ENCODE measurements at regions not wholly inside any gene's neighbourhood (a gene's known extent, or its start where the extent isn't known, plus 50 kb on each side); places are given as distances from the start of the nearest gene placed in this dataset.

DNA sequence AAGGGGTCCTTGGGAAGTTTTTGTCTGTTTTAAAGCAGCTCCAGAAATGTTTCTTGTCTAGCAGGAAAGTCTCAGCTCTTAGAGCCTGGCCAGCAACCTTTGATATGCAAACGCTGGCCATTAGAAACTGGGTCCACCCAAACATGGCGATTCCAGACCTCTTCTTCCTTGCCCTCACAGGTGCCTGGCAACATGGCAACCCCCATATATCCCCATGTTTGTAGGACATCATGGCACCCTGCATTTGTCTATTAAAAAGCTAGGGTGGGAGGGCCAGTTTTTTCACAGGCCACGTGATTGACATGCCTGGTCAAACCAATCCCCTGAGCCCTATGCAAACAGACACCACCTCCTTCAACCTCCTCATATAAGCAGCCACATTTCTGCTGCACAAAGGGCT lies 848.7 kb upstream of the FOXG1 start:
- DNase-seq (no peak), ATAC-seq (no peak)
- intact Hi-C loops (cut with DNase I), result no loop called here

DNA sequence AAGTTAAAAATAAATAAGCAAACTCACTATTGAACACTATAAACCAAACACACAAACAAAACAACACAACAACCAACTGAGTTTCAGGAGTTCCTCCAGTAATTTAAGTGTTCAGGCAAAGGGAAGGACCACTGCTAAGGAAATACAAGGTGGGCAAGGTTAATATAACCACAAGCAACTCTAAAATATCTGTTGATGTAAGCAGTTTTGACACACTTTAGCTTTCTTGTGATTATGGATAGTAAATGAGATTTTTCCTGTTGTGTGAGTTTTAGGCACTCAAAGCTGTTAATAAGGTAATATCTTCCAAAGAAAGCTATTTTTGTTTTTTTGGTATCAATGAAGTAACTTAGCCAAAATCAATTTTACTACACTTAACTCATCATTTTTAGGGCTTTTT lies 839.1 kb upstream of the FOXG1 start:
- ATAC-seq, result no peak
- intact Hi-C loops (cut with DNase I), result no loop called here
- no peak for DNase-seq

DNA sequence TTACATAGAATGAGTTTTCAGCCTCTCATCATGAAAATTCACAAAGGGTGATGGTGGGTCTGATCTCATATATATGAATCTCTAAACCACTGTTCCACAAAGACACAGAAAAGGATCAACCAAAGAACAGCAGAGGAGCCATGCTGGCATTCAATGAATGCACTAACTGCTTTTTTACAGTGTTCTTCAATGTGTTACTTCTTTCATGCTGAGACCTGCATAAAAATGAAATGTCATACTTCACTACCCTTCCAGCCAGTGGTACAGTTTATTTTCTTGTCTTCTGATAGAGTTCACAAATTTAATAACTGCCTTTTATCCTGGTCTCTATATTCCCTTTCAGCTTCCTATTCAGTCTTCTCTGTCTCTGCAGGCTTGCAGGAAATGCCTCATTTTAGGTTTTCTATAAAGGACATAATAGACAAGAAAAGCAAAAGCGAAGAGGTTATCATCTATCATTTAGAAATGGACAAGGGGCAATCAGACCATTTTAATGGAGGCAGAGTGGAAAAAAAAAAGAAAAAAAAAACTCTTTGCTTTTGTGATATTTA lies 836.7 kb upstream of the FOXG1 start:
- intact Hi-C loops (cut with DNase I), result no loop called here
- ATAC-seq, result no peak

DNA sequence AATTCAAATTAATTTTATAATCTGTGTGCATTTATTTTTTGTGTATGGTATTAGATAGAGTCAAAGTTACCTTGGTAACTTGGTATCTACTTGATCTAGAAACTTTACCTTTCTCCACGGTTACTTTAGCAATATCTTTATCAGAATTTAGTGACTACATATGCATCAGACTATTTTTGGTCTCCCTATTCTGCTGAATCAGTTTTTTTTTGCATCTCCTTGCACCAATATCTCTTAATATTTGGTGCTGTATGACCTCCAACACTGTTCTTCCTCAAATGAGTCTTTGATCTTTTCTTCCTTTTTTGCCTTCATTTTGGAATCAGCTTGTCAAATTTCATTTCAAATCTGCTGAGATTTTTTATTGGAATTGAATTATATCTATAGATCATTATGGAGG lies 828.2 kb upstream of the FOXG1 start:
- ATAC-seq (no peak), DNase-seq (no peak)
- intact Hi-C loops (cut with DNase I), result no loop called here

More for the DNA sequence above, 836.7 kb upstream of the FOXG1 start:
- DNase-seq, result no peak

DNA sequence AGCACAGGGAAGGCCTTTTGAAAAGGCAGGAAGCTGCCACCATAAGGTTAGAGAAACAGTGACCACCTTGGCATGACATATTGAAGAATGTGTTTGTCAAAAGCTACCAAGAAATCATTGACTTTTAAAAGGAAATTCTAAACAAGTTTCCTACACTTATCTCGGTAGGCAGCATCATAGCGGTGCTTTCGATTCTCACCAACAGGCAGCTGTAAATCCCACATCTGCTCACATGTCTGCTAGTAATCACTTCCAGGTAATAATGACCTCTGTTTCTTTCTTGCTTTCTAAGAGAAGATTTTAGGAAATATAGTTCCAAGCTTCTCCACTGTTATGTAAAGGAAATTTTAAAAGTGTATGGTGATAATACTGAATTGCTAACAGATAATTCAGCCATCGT lies 821.1 kb upstream of the FOXG1 start:
- no peak for ATAC-seq
- intact Hi-C loops (cut with DNase I), result no loop called here
- DNase-seq, result no peak

DNA sequence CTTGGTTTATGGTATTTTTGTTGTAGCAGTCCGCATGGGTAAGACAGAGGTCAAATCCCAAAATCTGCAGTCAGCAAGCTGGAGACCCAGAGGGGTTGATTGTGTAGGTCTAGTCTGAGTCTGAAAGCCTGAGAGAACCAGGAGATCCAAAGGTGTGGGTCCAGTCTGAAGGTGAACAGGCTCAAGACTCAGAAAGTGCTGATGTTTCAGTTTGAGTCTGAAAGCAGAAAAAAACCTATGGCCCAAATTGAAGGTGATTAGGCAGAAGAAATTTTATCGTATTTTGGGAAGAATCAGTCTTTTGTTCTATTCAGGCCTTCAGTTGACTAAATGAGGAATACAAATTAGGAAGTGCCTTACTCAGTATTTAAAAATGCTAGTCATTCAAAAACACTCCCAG lies 807.8 kb upstream of the FOXG1 start:
- DNase-seq (no peak), ATAC-seq (no peak)
- intact Hi-C loops (cut with DNase I), result no loop called here

DNA sequence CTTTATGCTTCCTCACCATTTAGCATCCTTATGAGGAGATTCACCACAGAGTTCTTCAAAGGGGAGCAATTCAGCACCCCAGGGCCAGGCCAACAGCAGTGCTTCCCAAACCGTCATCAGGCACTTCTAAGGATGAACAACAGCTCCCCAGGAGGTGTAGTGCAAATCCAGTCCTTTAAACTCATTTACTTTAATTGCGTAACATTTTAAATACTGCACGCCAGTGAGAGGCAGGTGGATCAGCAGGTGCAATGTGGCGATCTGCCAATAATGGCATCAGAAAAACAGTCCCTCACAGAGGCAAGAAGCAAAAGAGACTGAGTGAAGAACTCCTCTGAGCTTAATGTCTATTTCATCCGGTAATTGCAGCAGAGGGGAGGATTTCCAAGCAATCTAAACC lies 770.9 kb upstream of the FOXG1 start:
- DNase-seq (no peak), ATAC-seq (no peak)
- intact Hi-C loops (cut with DNase I), result no loop called here

DNA sequence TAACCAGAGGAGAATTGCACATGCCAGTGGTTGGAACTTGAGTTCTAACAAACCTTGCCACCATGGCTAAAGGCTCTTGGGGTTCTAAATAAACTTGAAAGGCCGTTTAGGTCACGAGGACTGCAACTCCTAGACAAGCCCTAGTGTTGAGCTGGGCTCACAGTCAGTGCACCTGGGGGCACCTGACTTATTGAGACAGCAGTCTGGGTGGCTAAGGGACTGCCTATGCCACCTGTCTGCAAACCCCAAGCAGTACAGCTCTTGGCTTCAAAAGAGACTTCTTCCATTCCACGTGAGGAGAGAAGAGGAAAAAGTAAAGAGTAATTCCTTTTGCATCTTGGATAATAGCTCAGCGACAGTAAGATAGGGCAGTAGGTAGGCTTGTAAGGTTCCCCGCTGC lies 765.6 kb upstream of the FOXG1 start:
- ATAC-seq, result no peak
- intact Hi-C loops (cut with DNase I), result no loop called here
- no peak for DNase-seq

DNA sequence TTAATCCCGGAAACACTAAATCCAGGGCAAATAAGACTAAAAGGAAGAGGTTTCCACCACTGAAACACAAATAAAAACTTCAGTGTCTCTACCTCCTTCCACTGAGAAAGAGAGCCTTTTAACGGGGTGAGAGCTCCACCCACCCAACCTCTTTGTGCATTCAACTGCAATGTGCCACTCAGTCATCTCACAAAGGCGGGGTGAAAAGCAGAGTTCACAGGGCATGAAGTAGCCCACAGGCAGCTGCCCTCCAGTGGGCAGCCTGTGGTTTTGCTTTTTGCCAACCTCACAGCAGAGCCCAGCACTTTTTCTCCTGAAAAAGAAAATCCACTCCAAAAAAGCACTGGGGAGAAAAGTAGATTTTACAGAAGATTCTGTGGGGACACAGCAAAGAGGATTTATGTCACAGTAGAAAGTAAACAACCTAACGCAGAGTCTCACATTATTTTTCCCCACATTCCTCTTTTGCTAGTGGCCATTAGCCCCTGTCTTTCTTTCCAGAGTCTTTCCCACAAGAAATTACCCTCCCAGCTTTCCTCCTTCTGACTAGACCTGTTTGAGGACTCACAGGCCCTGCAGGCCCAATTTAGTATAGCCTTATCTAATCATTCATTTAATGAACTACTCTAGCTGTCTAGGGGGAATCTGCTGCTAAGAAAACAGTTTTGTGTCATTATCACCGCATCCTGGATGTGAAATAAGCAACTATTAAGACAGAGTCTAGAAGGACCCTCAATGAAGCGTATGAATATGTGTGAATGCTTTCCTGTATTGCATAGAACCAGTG lies 753.8 kb upstream of the FOXG1 start:
- DNase-seq (no peak), ATAC-seq (no peak)
- intact Hi-C loops (cut with DNase I), result no loop called here

DNA sequence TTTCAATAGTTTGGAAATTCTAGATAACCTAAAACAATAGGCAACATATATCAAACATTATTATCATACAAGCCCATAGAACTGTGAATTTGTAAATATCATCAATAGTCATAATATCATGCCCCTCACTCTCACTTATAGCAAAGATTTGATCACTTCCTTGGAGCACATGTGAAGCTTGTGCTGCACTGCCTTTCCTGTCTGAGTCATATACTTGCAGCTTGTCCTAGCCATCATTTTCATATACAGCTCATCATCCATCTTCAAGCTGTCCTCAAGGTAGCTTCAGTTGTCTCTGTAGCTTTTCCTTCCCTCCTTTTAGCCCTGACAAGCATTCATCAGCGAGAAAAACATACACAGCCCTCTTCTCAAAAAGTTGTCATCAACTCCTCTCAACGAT lies 746.5 kb upstream of the FOXG1 start:
- intact Hi-C loops (cut with DNase I), result no loop called here

DNA sequence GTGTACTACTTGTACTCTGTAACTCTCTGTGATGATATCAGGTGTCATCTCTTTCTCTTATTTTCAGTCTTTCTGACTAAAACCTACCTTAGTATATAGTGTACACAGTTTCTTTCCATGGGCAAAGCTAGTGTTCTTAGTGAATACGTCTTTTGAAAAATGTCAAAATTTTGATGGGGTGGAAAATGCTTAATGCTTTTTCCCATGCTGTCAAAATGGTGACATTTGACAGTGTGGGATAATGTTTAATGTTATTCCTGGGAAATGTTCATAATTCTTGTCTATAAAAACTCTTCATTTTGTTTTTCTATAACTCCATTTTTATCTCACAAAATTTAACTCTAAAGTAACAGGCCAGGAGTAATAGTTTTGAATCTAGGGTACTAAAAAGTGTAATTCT lies 742.7 kb upstream of the FOXG1 start:
- intact Hi-C loops (cut with DNase I), result no loop called here
- DNase-seq (no peak), ATAC-seq (no peak)

More for the DNA sequence above, 746.5 kb upstream of the FOXG1 start:
- ATAC-seq, result no peak
- DNase-seq, result no peak

DNA sequence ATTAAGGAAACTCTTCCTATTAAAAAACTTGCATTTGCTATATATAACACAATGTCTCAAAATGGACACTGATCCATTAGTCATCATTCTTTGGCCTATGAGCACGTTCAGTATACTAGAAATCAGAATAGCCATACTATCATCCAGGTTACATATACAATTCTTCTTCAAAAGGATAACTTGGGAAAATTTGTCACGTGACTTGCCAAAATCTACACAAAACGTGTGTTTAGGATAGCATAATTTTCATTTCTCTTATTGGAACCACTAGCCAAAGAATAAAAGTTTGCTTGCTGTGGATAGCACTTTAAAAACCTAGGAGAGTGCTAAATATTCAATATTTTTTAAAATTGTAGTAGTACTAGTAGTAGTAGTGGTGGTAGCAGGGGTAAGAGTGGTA lies 714.3 kb upstream of the FOXG1 start:
- intact Hi-C loops (cut with DNase I), result no loop called here
- no peak for DNase-seq
- no peak for ATAC-seq

DNA sequence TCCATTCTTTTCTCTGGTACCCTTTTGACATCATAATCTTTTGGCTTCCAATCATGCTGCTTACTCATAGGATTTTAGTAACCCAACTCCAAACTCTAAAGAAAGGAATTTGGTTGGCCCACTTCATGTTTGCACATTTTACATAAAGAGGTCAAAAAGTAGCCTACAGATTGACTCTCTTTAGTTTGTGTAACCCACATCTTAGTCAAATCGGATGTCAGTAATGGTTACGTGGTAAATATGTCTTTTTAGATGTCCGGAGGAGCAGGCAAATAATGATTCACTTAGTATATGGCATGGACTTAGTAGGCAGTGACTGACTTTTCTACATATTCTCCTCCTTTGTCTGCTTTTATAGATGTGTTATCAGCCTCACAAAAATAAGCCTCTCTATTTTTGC lies 711.6 kb upstream of the FOXG1 start:
- DNase-seq (no peak), ATAC-seq (no peak)
- intact Hi-C loops (cut with DNase I), result no loop called here

DNA sequence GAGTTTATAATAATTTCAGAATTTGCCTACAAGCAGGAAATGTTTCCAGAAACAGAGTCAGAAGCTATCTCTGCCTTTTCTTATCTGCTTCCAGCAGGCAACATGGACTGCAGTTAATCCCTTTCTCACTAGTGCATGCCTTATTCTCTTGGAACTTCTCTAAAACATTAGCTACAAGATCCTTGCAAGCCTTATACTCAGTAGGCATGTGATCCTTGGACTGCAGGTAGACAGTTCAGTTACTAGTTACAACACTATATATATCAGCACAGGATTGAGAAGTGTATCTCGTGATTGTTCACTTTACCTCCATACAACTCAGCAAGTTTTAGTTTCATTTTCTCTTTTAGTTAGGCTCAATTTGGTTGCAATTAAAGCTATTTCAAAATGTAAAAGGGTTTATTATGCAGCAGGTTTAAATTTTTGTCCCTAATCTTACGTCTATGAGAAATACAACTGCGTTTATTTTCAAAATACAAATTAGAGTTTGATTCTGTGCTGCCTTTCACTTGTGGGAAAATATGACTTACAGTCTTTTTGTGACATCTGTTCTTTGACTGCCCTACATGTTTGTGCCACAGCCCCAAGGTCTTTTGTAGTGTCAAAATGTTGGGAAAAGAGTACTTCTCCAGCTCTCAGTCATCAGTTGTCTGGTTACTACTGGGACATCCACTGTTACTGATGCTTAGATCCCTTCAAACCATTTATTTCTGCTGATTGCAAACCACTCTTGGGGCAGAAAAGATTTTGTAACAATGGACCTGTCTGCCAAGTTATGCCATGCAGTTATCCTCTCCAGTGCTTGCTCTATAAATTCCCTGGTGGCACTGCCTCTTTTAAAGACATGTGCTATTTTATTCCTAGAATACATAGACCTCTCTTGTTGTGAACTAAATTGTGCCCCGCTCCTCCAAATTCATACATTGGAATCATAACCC lies 709.0 kb upstream of the FOXG1 start:
- DNase-seq (no peak), ATAC-seq (no peak)
- intact Hi-C loops (cut with DNase I), result no loop called here

DNA sequence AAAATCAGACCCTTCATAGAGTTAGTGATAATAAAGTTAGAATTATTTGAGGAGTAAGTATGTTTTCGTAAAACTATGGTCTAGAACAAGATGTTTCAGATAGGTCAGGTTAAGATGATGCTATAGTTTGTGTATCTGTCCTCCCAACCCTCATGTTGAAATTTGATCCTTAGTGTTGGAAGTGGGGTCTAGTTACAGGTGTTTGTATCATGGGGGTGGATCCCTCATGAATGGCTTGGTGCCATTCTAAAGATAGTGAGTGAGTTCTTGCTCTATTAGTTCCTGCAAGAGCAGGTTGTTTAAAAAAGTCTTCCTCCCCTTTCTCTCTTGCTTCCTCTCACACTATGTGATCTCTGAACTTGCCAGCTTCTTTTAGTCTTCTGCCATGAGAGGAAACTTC lies 707.3 kb upstream of the FOXG1 start:
- ATAC-seq (no peak), DNase-seq (no peak)
- intact Hi-C loops (cut with DNase I), result no loop called here

DNA sequence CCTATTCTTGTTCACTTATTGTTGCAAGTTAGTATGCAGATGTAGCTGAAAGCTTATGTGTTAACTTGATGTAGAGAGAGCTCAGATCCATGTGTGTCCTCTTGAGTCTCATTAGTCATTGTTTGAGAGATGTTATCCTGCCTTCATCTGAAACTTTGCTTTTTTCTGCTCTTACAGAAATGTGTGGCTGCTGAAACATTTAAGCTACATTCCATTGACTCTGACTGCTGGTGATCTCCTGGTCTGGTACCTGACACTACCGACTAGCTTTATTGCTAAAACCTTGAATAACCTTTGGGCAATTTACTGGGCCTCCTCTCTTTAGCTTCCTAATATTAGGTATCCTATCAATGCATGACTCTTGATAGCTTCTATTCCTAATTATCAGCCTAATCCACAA lies 705.6 kb upstream of the FOXG1 start:
- ATAC-seq, result no peak
- intact Hi-C loops (cut with DNase I), result no loop called here
- no peak for DNase-seq

DNA sequence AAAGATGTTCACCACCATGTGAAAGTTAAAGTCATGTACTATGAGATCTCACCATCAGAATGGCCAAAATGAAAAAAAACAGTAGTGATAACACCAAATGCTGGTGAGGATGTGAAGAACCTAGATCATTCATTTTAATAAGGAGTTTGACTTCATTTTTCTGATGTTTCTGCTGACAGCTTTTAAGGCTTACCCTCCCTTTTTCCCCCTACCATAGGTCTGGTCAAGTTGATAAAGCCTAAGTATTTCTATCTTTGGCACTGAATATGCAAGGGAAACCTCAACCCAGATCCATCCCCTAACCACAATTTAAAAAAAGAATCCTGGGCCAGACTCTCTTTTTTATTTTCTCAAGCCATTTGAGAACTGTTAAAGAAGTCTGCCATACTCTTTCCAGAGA lies 689.6 kb upstream of the FOXG1 start:
- no peak for DNase-seq
- intact Hi-C loops (cut with DNase I), result no loop called here
- ATAC-seq, result no peak

DNA sequence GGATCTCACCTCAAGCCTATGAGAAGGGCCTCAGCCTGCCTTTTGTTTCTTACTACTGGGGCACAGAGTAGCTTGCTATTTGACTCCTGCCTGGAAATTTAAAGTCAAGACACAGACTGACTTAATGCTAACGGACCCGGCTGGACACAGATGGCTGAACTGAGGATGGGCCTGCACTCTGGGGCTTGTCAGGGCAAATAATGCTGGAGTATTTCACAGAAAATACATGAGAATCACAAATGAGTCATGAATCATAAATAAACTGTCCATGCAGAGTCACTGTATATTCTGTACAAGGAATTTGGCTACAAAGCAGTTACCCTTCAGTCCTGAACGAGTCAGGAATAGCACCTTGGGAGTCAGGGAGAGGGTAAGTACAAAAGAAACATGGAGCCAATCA lies 683.2 kb upstream of the FOXG1 start:
- ATAC-seq (no peak), DNase-seq (no peak)
- intact Hi-C loops (cut with DNase I), result no loop called here

DNA sequence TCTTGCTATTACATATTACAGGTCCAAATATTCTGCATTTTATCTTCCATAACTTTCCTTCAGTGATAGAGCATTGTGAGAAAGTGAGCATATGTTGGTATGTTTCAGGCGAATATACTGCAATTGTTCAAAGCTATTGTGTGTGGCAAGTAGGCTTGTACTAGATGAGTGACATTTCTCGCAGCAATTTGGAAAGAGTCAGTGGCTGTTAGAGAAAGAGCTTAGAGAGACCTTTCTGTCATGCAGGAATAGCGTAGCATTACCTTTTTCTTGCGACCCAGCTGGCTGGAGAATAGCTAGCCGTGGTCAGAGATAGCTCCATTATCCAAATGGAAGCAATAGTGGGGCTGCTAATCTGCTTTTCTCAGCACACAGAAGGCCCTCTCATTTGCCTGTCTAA lies 678.5 kb upstream of the FOXG1 start:
- no peak for DNase-seq
- no peak for ATAC-seq
- intact Hi-C loops (cut with DNase I), result no loop called here

DNA sequence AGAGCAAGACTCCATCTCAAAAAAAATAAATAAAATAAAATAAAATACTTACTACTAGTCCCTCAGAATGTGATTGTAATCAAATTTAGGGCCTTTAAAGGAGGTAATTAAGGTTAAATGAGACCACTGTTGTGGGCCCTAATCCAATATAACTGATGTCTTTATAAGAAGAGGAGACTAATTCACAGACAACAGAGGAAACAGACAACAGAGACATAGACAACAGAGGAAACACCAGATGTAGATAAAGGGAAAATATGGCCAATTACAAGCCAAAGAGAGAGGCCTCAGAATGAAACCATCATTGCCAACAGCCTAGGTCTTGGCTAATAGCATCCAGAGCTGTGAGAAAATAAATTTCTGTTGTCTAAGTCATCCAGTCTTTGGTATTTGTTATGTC lies 669.0 kb upstream of the FOXG1 start:
- DNase-seq (no peak), ATAC-seq (no peak)
- intact Hi-C loops (cut with DNase I), result no loop called here

DNA sequence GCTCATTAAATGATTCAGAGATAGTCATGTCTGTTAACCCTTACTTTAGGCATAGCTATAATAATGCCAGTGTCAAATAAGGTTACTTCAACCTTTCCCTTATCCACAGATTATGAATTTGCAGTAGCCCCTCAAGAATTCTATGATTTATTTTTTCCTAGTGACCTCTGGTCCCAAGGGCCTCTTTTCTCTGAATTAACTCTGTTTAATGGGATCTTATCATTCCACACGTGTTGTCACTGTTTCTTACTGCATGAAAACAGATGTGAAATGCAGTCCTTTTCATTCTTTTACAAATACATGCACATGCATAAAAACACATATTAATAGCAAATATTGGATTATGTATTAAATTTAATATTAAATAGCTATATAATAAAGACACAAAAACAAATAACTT lies 667.7 kb upstream of the FOXG1 start:
- intact Hi-C loops (cut with DNase I), result no loop called here
- ATAC-seq (no peak), DNase-seq (no peak)

Measured in left cardiac atrium (tissue), 4 donors.